B cell (primary cell): ENCODE measurements at regions not wholly inside any gene's neighbourhood (a gene's known extent, or its start where the extent isn't known, plus 50 kb on each side); places are given as distances from the start of the nearest gene placed in this dataset.

Experiments used
- CTCF ChIP-seq: fragments of 200-600 bp; IDR thresholded peaks from one replicate; pipeline ENCODE4 v1.8.0; 2022; ENCODE audit warnings: antibody characterized with exemption, mild to moderate bottlenecking
- EZH2 ChIP-seq: IDR thresholded peaks from 2 replicates; pipeline ENCODE4 v1.6.1; 2012; ENCODE audit warnings: borderline replicate concordance, low read depth, mild to moderate bottlenecking, moderate library complexity, low read length; ENCODE audit not compliant: insufficient read depth, poor library complexity, severe bottlenecking

DNA sequence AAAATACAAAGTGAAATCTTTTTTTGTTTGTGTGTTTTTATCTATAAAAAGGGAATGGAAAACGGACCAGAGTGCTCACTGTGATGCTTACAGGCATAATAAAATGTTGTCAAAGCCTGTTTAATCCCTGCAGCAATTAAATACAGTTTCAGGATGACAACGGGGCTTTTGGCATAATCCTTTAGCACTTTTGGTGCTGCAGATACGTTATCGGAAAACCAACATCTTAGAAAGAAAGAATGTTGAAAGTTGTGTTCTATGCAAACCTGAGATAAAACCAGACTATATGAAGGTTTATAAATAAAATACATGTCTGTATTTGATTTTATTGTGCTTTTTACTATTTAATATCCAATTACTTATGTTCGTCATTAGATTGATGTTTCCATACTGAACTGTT is 307.4 kb upstream of the DAB2 start:
- TF ChIP-seq CTCF (no peak), EZH2 (no peak)
